HL-60/S4 treated with phorbol 12-myristate 13-acetate at 8.2 ng/mL for 4 days and 3 days (cell line): ENCODE measurements at regions not wholly inside any gene's neighbourhood (a gene's known extent, or its start where the extent isn't known, plus 50 kb on each side); places are given as distances from the start of the nearest gene placed in this dataset.

ENCODE experiments used
- in situ Hi-C: fragments of 300-500 bp; cut with MboI; formaldehyde crosslinking; loops from 2 replicates; pipeline ENCODE4 v1.15.0; 2022; ENCODE audit warnings: low sequenced_read_pairs

- in situ Hi-C loops = no loop called here
Observed at GRCh38 chr5:145130996-145131395, 704.1 kb downstream of the PRELID2 start.

GRCh38 chr5:145129797-145130196 is 705.3 kb downstream of the PRELID2 start:
- in situ Hi-C loops = no loop called here

- in situ Hi-C loops = no loop called here
Observed at GRCh38 chr5:145124806-145125205, 710.3 kb downstream of the PRELID2 start.

GRCh38 chr5:145118611-145119010 is 716.5 kb downstream of the PRELID2 start:
- in situ Hi-C loops = no loop called here

GRCh38 chr5:145118127-145118526 is 717.0 kb downstream of the PRELID2 start:
- in situ Hi-C loops = no loop called here

- in situ Hi-C loops = no loop called here
Observed at GRCh38 chr5:145117285-145117684, 717.9 kb downstream of the PRELID2 start.

GRCh38 chr5:145111420-145111819 is 723.7 kb downstream of the PRELID2 start:
- in situ Hi-C loops = no loop called here

GRCh38 chr5:145110834-145111233 is 724.3 kb downstream of the PRELID2 start:
- in situ Hi-C loops = no loop called here

- in situ Hi-C loops = no loop called here
Observed at GRCh38 chr5:145110181-145110580, 725.0 kb downstream of the PRELID2 start.

- in situ Hi-C loops = no loop called here
Observed at GRCh38 chr5:145105384-145105783, 729.8 kb downstream of the PRELID2 start.

- in situ Hi-C loops = no loop called here
Observed at GRCh38 chr5:145104106-145104505, 731.0 kb downstream of the PRELID2 start.

GRCh38 chr5:145101246-145101645 is 733.9 kb downstream of the PRELID2 start:
- in situ Hi-C loops = no loop called here

GRCh38 chr5:145090115-145090514 is 745.0 kb downstream of the PRELID2 start:
- in situ Hi-C loops = no loop called here

- in situ Hi-C loops = no loop called here
Observed at GRCh38 chr5:145084834-145085233, 750.3 kb downstream of the PRELID2 start.

- in situ Hi-C loops = no loop called here
Observed at GRCh38 chr5:145077028-145077427, 758.1 kb downstream of the PRELID2 start.

- in situ Hi-C loops = no loop called here
Observed at GRCh38 chr5:145076040-145076439, 759.1 kb downstream of the PRELID2 start.

- in situ Hi-C loops = no loop called here
Observed at GRCh38 chr5:145072889-145073288, 762.3 kb downstream of the PRELID2 start.

GRCh38 chr5:145068721-145069120 is 766.4 kb downstream of the PRELID2 start:
- in situ Hi-C loops = no loop called here

GRCh38 chr5:145062280-145063062 is 772.7 kb downstream of the PRELID2 start:
- in situ Hi-C loops = no loop called here

GRCh38 chr5:145056800-145057199 is 778.3 kb downstream of the PRELID2 start:
- in situ Hi-C loops = no loop called here

- in situ Hi-C loops = no loop called here
Observed at GRCh38 chr5:145050181-145050580, 785.0 kb downstream of the PRELID2 start.

- in situ Hi-C loops = no loop called here
Observed at GRCh38 chr5:145044970-145045369, 790.2 kb downstream of the PRELID2 start.

- in situ Hi-C loops = no loop called here
Observed at GRCh38 chr5:145028626-145029025, 806.5 kb downstream of the PRELID2 start.
